B cell (primary cell): ENCODE measurements at regions not wholly inside any gene's neighbourhood (a gene's known extent, or its start where the extent isn't known, plus 50 kb on each side); places are given as distances from the start of the nearest gene placed in this dataset.

Experiments used
- ATAC-seq: fragments of 200-7000 bp; cut with Tn5 transposase; one replicate; pipeline ENCODE4 v1.10.0; 2021; ENCODE audit warnings: low read depth, mild to moderate bottlenecking, moderate number of reproducible peaks, moderate library complexity
- CTCF ChIA-PET: fragments of 350-600 bp; sonication (Branson Sonifier 250); formaldehyde crosslinking; loops from one replicate; lab custom pipeline; 2021; ENCODE audit warnings: antibody characterized with exemption, inconsistent platforms; lab: Charles Lee
- POLR2A ChIA-PET: fragments of 350-600 bp; sonication (Branson Sonifier 250); formaldehyde crosslinking; loops from one replicate; lab custom pipeline; 2021; ENCODE audit warnings: antibody characterized with exemption; lab: Charles Lee
- DNase-seq: peaks from one replicate; pipeline ENCODE4 v3.0.0; 2013
- H2AFZ ChIP-seq: 2 replicates; pipeline ENCODE4 v1.6.1; 2012; ENCODE audit warnings: mild to moderate bottlenecking, low read depth, low read length; ENCODE audit not compliant: insufficient read depth, poor library complexity, severe bottlenecking
- H3K27ac ChIP-seq, 2 donors: 1 replicate in 1 of 2; 2 replicates in 1 of 2; pipeline ENCODE4 v1.5.1; 2012 to 2013; ENCODE audit warnings: low read length in 2 of 2, mild to moderate bottlenecking in 2 of 2, moderate library complexity in 1 of 2
- H3K27me3 ChIP-seq, 4 experiments: fragments of 200-600 bp in 1 of 4; sonication (generic) in 1 of 4; replicated peaks in 1 of 4; 1 replicate in 2 of 4; 2 replicates in 2 of 4; pipeline versions ENCODE4 v1.6.1 to v1.7.0; 2013 to 2016; ENCODE audit warnings: low read length in 3 of 4, mild to moderate bottlenecking in 2 of 4, mixed read lengths in 1 of 4, moderate library complexity in 1 of 4; ENCODE audit not compliant: insufficient read depth in 4 of 4, control insufficient read depth in 3 of 4; ENCODE audit errors: control extremely low read depth in 1 of 4
- H3K36me3 ChIP-seq, 2 experiments: replicated peaks in 1 of 2; 1 replicate in 1 of 2; 2 replicates in 1 of 2; pipeline versions ENCODE4 v1.6.1 to v1.7.1; 2013; ENCODE audit warnings: low read length in 1 of 2; ENCODE audit not compliant: insufficient read depth in 2 of 2, control insufficient read depth in 1 of 2; ENCODE audit errors: control extremely low read depth in 1 of 2, extremely low read depth in 1 of 2
- H3K4me1 ChIP-seq, 2 donors: fragments of 200-600 bp in 1 of 2; sonication (generic) in 1 of 2; 1 replicate in 1 of 2; 2 replicates in 1 of 2; pipeline versions ENCODE4 v1.5.1 to v1.6.1; 2013 to 2017; ENCODE audit warnings: low read length in 2 of 2; ENCODE audit not compliant: control insufficient read depth in 2 of 2, insufficient read depth in 2 of 2
- H3K4me2 ChIP-seq: replicated peaks from 2 replicates; pipeline ENCODE3; 2012; ENCODE audit warnings: mild to moderate bottlenecking, low read depth, low read length; ENCODE audit not compliant: poor library complexity, severe bottlenecking
- H3K4me3 ChIP-seq, 5 experiments: fragments of 200-600 bp in 1 of 5; sonication (generic) in 1 of 5; 1 replicate in 3 of 5; 2 replicates in 2 of 5; pipeline versions ENCODE4 v1.5.1 to v1.7.0; 2011 to 2016; ENCODE audit warnings: low read length in 4 of 5, mild to moderate bottlenecking in 4 of 5, low read depth in 2 of 5, control low read depth in 1 of 5, moderate library complexity in 1 of 5; ENCODE audit not compliant: insufficient read depth in 1 of 5; ENCODE audit errors: control extremely low read depth in 1 of 5, extremely low read depth in 1 of 5
- H3K79me2 ChIP-seq: fragments of 200-600 bp; sonication (generic); one replicate; pipeline ENCODE4 v1.6.0; 2016; ENCODE audit warnings: low read length; ENCODE audit not compliant: control insufficient read depth, insufficient read depth
- H3K9ac ChIP-seq: fragments of 200-600 bp; sonication (generic); 2 replicates; pipeline ENCODE4 v1.6.1; 2017; ENCODE audit warnings: mild to moderate bottlenecking, low read length, moderate library complexity
- H3K9me3 ChIP-seq, 3 donors: one replicate each; pipeline versions ENCODE4 v1.6.1 to v1.7.1; 2013; ENCODE audit warnings: low read length in 2 of 3; ENCODE audit not compliant: control insufficient read depth in 2 of 3, insufficient read depth in 1 of 3; ENCODE audit errors: control extremely low read depth in 1 of 3
- H4K20me1 ChIP-seq: 2 replicates; pipeline ENCODE4 v1.6.0; 2012; ENCODE audit warnings: mild to moderate bottlenecking, low read length; ENCODE audit not compliant: insufficient read depth, control insufficient read depth, poor library complexity, severe bottlenecking
- H3K27ac Mint-ChIP-seq: one replicate; pipeline ENCODE4 v1.8.0; 2021; ENCODE audit warnings: mixed read lengths
- H3K27me3 Mint-ChIP-seq: one replicate; pipeline ENCODE4 v1.8.0; 2021; ENCODE audit warnings: mixed read lengths
- H3K4me1 Mint-ChIP-seq: one replicate; pipeline ENCODE4 v1.8.0; 2021; ENCODE audit warnings: mixed read lengths
- H3K4me3 Mint-ChIP-seq: one replicate; pipeline ENCODE4 v1.8.0; 2021; ENCODE audit warnings: mixed read lengths
- H3K9me3 Mint-ChIP-seq: one replicate; pipeline ENCODE4 v1.8.0; 2022; ENCODE audit warnings: mixed read lengths; ENCODE audit not compliant: insufficient read depth
- EZH2 ChIP-seq: IDR thresholded peaks from 2 replicates; pipeline ENCODE4 v1.6.1; 2012; ENCODE audit warnings: borderline replicate concordance, low read depth, mild to moderate bottlenecking, moderate library complexity, low read length; ENCODE audit not compliant: insufficient read depth, poor library complexity, severe bottlenecking
- WGBS: methylation state at CpG from one replicate; pipeline ENCODE4 v1.1.5; 2013; ENCODE audit warnings: missing lambda C conversion rate; ENCODE audit not compliant: insufficient coverage; 5-methylcytosine and 5-hydroxymethylcytosine counted together
- intact Hi-C: fragments of 100-400 bp; cut with micrococcal nuclease; formaldehyde crosslinking; loops from one replicate; pipeline ENCODE4 v1.10.0; 2022
- TF ChIP-seq, protein P1 (sequence below): fragments of 200-600 bp; IDR thresholded peaks from one replicate; pipeline ENCODE4 v1.8.0; 2022; ENCODE audit warnings: antibody characterized with exemption, mild to moderate bottlenecking

DNA sequence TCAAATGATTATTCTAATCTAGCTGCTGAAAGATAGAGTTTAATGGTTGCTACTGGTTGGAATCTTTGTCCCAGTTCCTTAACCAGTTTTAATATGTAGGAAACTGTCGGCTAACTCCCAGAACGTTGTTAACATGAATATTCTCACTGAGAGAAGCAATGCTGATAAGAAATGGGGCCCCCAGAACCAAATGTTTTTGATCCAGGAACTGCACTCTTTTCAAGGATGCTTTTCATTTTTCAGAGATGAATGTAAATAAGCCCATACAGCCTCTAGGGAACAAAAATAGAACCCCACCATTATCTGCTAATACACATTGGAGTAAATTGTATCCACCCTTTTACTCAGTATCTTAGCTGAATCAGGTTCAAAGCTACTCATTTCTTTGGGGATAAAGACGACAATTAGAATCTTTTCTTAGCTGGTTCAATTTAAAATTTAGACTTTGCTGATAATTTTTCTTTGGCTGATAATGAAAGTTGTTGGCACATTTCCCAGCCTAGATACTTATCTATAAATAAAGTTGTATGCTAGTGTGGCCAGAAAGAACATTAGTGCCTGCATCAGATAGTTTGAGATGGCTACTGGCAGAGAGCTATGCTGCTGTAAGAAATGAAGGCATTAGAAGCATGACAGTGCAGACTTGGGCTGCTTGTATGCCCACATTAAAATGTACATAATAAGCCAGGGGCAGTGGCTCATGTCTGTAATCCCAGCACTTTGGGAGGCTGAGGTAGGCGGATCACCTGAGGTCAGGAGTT is 323.3 kb upstream of the PDGFD start:
- intact Hi-C loops, result no loop called here
- WGBS, result no CpG with 5 or more reads among the region's 4 CpGs
- ATAC-seq, result no peak
- Histone ChIP-seq H3K27me3 (no peaks in the 10 kb centered on the region), H2AFZ (no peak overlapping the region), H3K79me2 (no peaks in the 10 kb centered on the region), H3K4me2 (no peak overlapping the region), H3K27ac (no peak overlapping the region), H3K4me1 (no peaks in the 10 kb centered on the region), H4K20me1 (no peaks in the 10 kb centered on the region), H3K9me3 (peaks cover 0 to 10% (median 10%) of the 10 kb centered on the region in 3 donors), H3K4me3 (no peak overlapping the region), H3K9ac (no peak overlapping the region), H3K36me3 (no peaks in the 10 kb centered on the region)
- POLR2A ChIA-PET, result no interaction called here
- no peak for DNase-seq
- peaks cover 11% of the 10 kb centered on the region for H3K9me3 Mint-ChIP-seq
- TF ChIP-seq, protein P1, sequence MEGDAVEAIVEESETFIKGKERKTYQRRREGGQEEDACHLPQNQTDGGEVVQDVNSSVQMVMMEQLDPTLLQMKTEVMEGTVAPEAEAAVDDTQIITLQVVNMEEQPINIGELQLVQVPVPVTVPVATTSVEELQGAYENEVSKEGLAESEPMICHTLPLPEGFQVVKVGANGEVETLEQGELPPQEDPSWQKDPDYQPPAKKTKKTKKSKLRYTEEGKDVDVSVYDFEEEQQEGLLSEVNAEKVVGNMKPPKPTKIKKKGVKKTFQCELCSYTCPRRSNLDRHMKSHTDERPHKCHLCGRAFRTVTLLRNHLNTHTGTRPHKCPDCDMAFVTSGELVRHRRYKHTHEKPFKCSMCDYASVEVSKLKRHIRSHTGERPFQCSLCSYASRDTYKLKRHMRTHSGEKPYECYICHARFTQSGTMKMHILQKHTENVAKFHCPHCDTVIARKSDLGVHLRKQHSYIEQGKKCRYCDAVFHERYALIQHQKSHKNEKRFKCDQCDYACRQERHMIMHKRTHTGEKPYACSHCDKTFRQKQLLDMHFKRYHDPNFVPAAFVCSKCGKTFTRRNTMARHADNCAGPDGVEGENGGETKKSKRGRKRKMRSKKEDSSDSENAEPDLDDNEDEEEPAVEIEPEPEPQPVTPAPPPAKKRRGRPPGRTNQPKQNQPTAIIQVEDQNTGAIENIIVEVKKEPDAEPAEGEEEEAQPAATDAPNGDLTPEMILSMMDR, result no peak
- TF ChIP-seq EZH2, result no peak
- H3K4me1 Mint-ChIP-seq, result no peaks in the 10 kb centered on the region
- H3K27ac Mint-ChIP-seq, result no peak overlapping the region
- CTCF ChIA-PET, result no interaction called here
- no peaks in the 10 kb centered on the region for H3K27me3 Mint-ChIP-seq
- no peak overlapping the region for H3K4me3 Mint-ChIP-seq

DNA sequence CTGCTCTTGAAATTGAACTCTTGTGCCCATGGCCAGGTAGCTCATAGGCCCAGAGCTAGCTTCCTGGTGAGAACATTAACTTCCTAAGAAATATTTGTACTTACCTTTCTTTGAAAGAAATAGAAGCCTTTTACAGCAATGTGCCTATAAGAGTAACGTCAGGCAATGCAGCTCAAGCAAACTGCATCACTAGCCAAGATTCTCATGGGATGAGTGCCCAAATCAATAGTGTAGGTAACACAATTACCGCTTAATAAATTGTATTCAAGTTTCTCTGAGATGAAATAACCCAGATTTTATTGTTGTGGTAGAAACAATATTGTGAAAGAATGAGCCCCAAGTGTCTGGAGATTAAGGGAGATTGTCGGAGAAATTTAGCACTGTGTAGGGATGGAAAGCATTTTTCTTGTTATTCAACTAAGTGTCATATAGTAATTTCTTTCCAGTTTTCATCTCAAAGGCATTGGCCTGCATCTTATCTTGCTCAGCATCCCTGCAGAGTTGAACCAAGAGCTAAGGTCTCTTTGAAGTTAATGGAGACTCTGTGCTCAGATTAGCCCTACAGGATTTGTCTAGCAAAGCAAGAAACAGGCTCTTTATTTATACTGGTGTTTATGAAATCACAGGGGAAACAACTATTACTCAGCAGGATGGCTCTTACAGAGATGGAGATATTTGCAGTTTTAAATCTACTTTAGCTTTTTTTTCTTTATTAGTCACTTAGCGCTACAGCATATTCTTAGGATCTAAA is 321.0 kb upstream of the PDGFD start:
- Histone ChIP-seq H3K79me2 (no peaks in the 10 kb centered on the region), H3K36me3 (no peaks in the 10 kb centered on the region), H3K27me3 (no peaks in the 10 kb centered on the region), H3K4me2 (no peak overlapping the region), H3K4me1 (no peaks in the 10 kb centered on the region), H2AFZ (no peak overlapping the region), H3K4me3 (no peak overlapping the region), H4K20me1 (no peaks in the 10 kb centered on the region), H3K9me3 (peaks cover 0 to 2% (median 0%) of the 10 kb centered on the region in 3 donors), H3K27ac (no peak overlapping the region), H3K9ac (no peak overlapping the region)
- no peak overlapping the region for H3K4me3 Mint-ChIP-seq
- ATAC-seq, result no peak
- intact Hi-C loops, result no loop called here
- H3K4me1 Mint-ChIP-seq, result no peaks in the 10 kb centered on the region
- H3K27me3 Mint-ChIP-seq, result no peaks in the 10 kb centered on the region
- DNase-seq, result no peak
- peaks cover 8% of the 10 kb centered on the region for H3K9me3 Mint-ChIP-seq
- no peak overlapping the region for H3K27ac Mint-ChIP-seq
- POLR2A ChIA-PET, result no interaction called here
- 100% methylated on average over 1 of the region's 4 CpGs for WGBS
- no peak for TF ChIP-seq EZH2
- TF ChIP-seq, protein P1, result no peak
- CTCF ChIA-PET, result no interaction called here
